NCI-H2227 (cell line): ENCODE measurements at regions not wholly inside any gene's neighbourhood (a gene's known extent, or its start where the extent isn't known, plus 50 kb on each side); places are given as distances from the start of the nearest gene placed in this dataset.
"Not testable (repeated sequence)": the region's sequence is repeated elsewhere in the genome, so short reads cannot be mapped to it uniquely, and the experiment has no call there.

Experiments
- DNase-seq: peaks from one replicate; lab custom pipeline; 2025; ENCODE audit not compliant: unreplicated experiment; lab: John Stamatoyannopoulos, UW

DNA sequence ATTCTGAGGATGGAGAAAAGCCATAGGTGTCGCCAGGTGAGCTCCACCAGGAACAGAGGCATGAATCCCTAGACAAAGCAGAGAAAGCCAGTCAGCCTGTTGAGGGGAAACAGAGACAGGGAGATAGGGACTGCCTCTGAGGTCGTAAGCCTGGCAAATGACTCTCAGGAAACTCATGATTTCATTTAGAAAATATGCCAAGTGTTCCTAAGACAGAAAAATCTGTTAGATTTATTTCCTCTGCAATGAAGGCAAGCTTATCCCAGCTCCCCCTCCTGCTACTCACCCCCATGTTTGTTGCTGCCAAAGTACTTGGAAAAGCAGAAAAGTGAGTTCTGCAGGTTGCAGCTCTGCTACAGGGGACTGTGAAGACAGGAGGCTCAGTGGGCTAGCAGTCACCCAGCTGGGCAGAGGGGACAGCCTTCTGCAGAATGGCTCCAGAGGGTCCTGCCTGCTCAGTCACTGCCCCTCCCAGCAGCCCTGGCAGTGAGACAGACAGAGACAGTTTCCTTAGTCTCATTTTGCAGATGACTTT lies 184.3 kb downstream of the ADRA2A start:
- no peak for DNase-seq

GRCh38 chr10:111265341-111265740 lies 188.5 kb downstream of the ADRA2A start:
- DNase-seq = no peak

DNA sequence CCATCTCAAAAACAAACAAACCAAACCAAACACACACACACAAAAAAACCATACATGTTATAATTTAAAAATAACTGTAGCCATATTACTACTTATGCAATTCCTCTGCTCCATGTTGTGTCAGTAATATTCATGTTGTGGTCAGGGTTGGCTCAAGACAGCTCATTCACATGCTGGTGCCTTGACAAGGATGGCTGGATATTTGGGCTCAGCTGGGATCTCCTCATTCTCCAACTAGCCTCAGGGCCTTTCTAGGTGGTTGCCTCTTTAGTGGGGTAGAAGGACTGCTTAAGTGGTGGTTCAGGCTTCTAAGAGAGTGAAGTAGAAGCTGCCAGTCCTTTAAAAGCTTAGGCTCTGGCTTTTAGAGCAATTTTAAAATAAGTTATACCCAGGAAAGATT lies 189.3 kb downstream of the ADRA2A start:
- no peak for DNase-seq

GRCh38 chr10:111267673-111268072 lies 190.8 kb downstream of the ADRA2A start:
- DNase-seq = no peak

- no peak for DNase-seq
These were observed 196.4 kb downstream of the ADRA2A start for GRCh38 chr10:111273235-111273634.

- no peak for DNase-seq
These were observed 196.8 kb downstream of the ADRA2A start for GRCh38 chr10:111273635-111274034.

GRCh38 chr10:111275091-111275490 lies 198.3 kb downstream of the ADRA2A start:
- DNase-seq = no peak

- no peak for DNase-seq
These were observed 200.8 kb downstream of the ADRA2A start for GRCh38 chr10:111277661-111278060.

DNA sequence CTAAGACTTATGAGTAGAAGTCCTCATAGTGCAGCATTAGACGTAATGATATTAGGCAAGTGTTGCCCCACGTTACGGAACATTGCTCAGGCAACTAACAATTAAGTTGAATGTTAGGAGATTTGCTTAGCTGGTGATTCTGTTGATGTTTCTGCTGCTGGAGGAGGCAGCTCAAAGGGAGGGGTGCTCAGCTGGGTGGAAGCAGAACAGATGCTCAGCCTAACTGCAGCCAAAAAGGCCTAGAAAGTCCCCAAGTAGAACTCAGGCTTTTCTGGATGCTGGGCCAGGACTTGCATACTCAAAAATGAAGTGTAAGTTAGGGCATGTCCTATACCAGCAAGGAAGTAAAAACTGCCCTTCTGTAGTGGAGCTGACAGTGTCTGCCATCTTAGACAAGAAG lies 201.4 kb downstream of the ADRA2A start:
- no peak for DNase-seq

GRCh38 chr10:111281516-111281915 lies 204.7 kb downstream of the ADRA2A start:
- DNase-seq = no peak

DNA sequence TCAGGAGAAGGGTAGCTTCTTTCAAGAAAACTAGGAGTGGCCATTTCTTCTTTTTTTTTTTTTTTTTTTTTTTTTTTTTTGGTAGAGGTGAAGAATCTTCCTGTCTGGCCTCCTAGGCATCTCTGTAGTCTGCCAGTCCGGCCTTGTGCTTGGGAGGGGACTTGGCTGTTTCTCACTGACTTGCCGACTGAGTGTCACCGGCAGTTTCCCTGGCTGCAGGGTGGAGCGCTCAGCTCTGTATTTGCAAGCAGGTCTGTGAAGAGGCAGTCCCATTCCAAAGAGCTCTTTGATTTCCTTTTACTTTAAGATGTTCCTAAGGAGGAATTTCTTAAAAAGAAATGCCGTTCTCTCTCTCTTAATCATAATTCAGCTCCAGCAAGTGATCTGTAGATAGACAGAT lies 212.6 kb downstream of the ADRA2A start:
- DNase-seq = no peak

DNA sequence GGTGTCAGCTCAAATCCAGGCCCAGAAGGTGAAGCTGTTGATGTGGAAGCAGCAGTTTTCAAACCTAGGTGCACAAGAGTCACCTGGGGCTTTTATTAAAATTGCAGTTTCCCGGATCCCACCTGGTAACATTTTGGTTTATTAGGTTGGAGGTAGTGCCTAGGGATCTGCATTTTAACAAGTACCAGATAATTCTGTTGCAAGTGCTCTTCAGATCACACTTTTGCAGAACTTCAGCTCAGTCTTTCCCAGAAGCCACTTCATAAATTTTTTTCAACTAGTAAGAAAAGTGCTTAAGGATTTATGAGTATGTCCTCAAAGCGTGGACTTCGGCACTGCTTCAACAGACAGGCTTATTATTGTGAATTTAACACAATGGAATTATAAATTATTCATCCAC lies 213.8 kb downstream of the ADRA2A start:
- DNase-seq = no peak

DNA sequence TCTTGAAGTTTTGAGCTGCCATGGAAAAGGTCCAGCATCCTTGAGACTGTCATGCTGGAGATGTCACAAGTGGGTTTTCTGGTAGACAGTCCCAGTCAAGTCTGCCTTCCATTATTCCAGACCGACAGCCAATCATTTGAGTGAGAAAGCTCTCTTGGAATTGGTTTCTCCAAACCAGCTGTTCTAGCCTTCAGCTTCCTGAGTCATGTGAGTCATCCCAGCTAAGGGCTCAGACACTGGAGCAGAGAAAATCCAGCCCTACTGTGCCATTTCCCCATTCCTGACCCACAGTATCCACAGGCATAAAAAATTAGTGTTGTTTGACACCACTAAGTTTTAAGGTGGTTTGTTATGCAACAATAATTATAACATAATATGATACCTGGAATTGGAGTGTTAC lies 219.0 kb downstream of the ADRA2A start:
- DNase-seq = no peak

GRCh38 chr10:111297351-111297848 lies 220.6 kb downstream of the ADRA2A start:
- no peak for DNase-seq

- no peak for DNase-seq
These were observed 221.2 kb downstream of the ADRA2A start for GRCh38 chr10:111298031-111298430.

- DNase-seq = no peak
These were observed 222.2 kb downstream of the ADRA2A start for GRCh38 chr10:111299037-111299436.

DNA sequence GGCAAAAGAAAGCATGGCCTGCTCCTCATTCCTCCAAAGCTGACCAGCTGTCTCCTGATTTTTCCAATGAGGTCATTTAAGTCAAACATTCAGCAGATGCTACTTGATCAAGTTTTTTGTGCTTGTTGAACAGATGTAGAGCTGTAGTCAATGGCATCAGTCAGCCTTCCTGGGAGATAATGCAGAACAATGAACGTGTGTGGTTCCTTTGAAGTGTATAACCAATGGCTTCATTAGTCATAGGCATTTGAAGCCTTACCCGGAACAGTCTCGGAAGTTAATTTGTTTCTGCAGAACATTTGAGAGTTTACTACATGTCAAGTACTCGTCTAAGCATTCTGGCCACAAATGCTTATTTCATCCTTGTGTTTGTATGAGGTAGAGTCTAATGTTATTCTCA lies 227.1 kb downstream of the ADRA2A start:
- no peak for DNase-seq

DNA sequence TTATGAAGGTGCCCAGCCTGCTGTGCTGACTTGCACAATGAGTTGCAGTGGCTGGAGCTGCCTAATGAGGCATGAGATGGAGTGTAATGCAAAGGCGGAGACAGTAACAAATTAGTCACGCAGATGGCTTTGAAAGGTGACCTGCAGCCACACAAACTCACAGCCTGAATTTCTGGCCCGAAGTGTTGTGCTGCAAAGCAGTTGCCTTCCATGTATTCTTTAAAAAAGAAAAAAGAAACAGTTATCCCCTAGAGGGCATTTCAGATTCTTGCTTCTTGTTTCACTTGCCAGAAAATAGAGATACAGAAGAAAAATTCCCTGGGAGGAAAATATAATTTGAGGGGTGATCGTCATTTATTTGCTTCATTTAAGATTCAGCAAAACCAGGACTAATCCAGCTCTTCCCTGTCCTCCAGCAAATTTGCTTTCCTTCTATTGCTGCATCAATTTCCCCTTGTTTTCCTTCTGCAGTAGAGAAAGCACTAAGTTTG lies 239.9 kb downstream of the ADRA2A start:
- no peak for DNase-seq

DNA sequence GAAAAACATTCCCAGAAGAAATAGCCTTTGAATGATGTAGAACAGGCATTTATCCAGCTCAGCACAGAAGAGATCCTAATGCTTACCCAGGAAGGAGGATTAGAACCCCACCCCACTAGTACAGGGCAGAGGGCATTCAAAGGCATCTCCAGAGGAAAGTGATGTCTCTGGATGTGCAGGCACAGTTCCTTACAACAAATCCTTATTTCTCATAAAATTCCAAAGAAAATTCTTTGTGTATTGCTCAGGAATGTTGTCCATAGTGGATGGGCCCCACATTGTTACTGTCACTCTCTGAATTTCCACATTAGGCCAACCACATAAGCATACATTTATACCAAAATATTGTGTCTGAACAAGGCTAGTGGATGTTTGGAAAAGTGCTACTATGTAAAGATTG lies 243.0 kb downstream of the ADRA2A start:
- no peak for DNase-seq

DNA sequence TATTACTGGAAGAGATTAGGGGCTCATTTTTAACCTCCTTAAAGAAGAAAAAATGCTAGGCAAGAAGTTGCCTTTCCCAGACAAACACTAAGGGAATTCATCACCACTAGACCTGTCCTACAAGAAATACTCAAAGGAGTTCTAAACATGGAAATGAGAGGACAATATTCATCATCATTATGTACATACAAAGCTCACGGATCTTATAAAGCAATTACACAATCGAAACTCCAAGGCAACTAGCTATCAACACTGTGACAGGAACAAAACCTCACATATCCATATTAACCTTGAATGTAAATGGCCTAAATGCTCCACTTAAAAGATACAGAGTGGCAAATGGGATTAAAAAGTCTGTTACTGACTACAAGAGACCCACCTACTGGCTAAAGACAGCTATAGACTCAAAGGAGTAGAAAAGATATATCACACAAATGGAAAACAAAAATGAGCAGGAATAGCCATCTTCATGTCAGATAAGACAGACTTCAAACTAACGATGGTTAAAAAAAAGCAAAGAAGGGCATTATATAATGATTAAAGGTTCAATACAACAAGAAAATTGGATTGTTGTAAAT lies 246.6 kb downstream of the ADRA2A start:
- DNase-seq = no peak

DNA sequence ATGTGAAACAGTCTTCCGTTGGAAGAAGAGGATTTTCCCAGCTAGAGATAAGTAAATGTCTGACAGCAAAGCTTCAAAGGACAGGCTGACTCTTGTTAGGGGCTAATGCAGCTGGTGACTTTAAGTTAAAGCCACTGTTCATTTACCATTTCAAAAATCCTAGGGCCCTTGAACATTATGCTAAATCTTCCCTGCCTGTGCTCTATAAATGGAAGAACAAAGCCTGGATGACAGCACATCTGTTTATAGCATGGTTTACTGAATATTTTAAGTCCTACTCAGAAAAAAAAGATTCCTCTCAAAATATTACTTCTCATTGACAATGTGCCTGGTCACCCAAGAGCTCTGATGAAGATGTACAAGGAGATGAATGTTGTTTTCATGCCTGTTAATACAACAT lies 255.3 kb downstream of the ADRA2A start:
- DNase-seq = not testable (repeated sequence)

- DNase-seq = no peak
These were observed 259.0 kb downstream of the ADRA2A start for GRCh38 chr10:111335826-111336225.

- no peak for DNase-seq
These were observed 261.2 kb downstream of the ADRA2A start for GRCh38 chr10:111338035-111338434.
